G401.6 (cell line): ENCODE measurements at regions not wholly inside any gene's neighbourhood (a gene's known extent, or its start where the extent isn't known, plus 50 kb on each side); places are given as distances from the start of the nearest gene placed in this dataset.

ENCODE experiments used
- FAIRE-seq: peaks from 2 replicates; lab custom pipeline; 2012; peaks lifted over from hg19 to GRCh38; lab: Jason Lieb, UNC

- FAIRE-seq = no peak
Observed at GRCh38 chr10:60466267-60467201, 76.9 kb upstream of the ANK3 start.

GRCh38 chr10:60465801-60466200 lies 76.1 kb upstream of the ANK3 start:
- no peak for FAIRE-seq

- FAIRE-seq = no peak
Observed at GRCh38 chr10:60464659-60465058, 75.0 kb upstream of the ANK3 start.

- FAIRE-seq = no peak
Observed at GRCh38 chr10:60463746-60464145, 74.1 kb upstream of the ANK3 start.

GRCh38 chr10:60461688-60462087 lies 72.0 kb upstream of the ANK3 start:
- no peak for FAIRE-seq

GRCh38 chr10:60459701-60460457 lies 70.2 kb upstream of the ANK3 start:
- no peak for FAIRE-seq

GRCh38 chr10:60456053-60456452 lies 66.4 kb upstream of the ANK3 start:
- FAIRE-seq = no peak

- no peak for FAIRE-seq
Observed at GRCh38 chr10:60454336-60454735, 64.7 kb upstream of the ANK3 start.

- FAIRE-seq = no peak
Observed at GRCh38 chr10:60453036-60453435, 63.4 kb upstream of the ANK3 start.

- FAIRE-seq = no peak
Observed at GRCh38 chr10:60450291-60450690, 60.6 kb upstream of the ANK3 start.

- no peak for FAIRE-seq
Observed at GRCh38 chr10:60448246-60448645, 58.6 kb upstream of the ANK3 start.

GRCh38 chr10:60446851-60447250 lies 57.2 kb upstream of the ANK3 start:
- no peak for FAIRE-seq

GRCh38 chr10:60446070-60446833 lies 56.6 kb upstream of the ANK3 start:
- no peak for FAIRE-seq

GRCh38 chr10:60444494-60445064 lies 54.9 kb upstream of the ANK3 start:
- peak; percentile 21 for FAIRE-seq

GRCh38 chr10:60443346-60443745 lies 53.7 kb upstream of the ANK3 start:
- FAIRE-seq = no peak

GRCh38 chr10:60441515-60441914 lies 51.8 kb upstream of the ANK3 start:
- peak; percentile 91 for FAIRE-seq

- no peak for FAIRE-seq
Observed at GRCh38 chr10:60439641-60440040, 50.0 kb upstream of the ANK3 start.
